GM12878 (cell line): ENCODE measurements at regions not wholly inside any gene's neighbourhood (a gene's known extent, or its start where the extent isn't known, plus 50 kb on each side); places are given as distances from the start of the nearest gene placed in this dataset.

Experiments
- ATF7 ChIP-seq: fragments of 450-650 bp; IDR thresholded peaks from 2 replicates; pipeline ENCODE4 v1.6.1; 2016; ENCODE audit warnings: low read depth, mild to moderate bottlenecking
- BCL11A ChIP-seq: IDR thresholded peaks from 2 replicates; pipeline ENCODE4 v1.6.1; 2011; ENCODE audit warnings: low read depth, low read length
- CREM ChIP-seq: IDR thresholded peaks from 2 replicates; pipeline ENCODE4 v1.6.1; 2014; ENCODE audit warnings: antibody characterized with exemption, low read depth
- E2F8 ChIP-seq: fragments of 450-650 bp; IDR thresholded peaks from 2 replicates; pipeline ENCODE4 v1.6.1; 2018; ENCODE audit warnings: mild to moderate bottlenecking, low read depth, moderate library complexity; ENCODE audit not compliant: partially characterized antibody
- ELK1 ChIP-seq: IDR thresholded peaks from 2 replicates; pipeline ENCODE4 v1.6.1; 2012; ENCODE audit warnings: low read depth, low read length, improper control_type of control experiment
- HDAC2 ChIP-seq: fragments of 200-600 bp; sonication (generic); IDR thresholded peaks from 2 replicates; pipeline ENCODE4 v1.6.1; 2017
- MTA2 ChIP-seq: fragments of 450-650 bp; IDR thresholded peaks from 2 replicates; pipeline ENCODE4 v1.6.1; 2016; ENCODE audit warnings: low read depth, mild to moderate bottlenecking, moderate library complexity
- MTA3 ChIP-seq: IDR thresholded peaks from 2 replicates; pipeline ENCODE4 v1.6.1; 2012; ENCODE audit warnings: low read length, inconsistent platforms, borderline replicate concordance
- MYC ChIP-seq: IDR thresholded peaks from 2 replicates; pipeline ENCODE4 v1.6.1; 2011; ENCODE audit warnings: mild to moderate bottlenecking, low read length, moderate library complexity, inconsistent platforms; ENCODE audit not compliant: insufficient read depth, insufficient replicate concordance, insufficient read length, severe bottlenecking
- NFYA ChIP-seq: IDR thresholded peaks from 2 replicates; pipeline ENCODE4 v1.6.1; 2011; ENCODE audit warnings: low read depth, mild to moderate bottlenecking, low read length, improper control_type of control experiment, borderline replicate concordance
- SPI1 ChIP-seq: IDR thresholded peaks from 2 replicates; pipeline ENCODE4 v1.6.1; 2011; ENCODE audit warnings: low read depth, mild to moderate bottlenecking, low read length, moderate library complexity, borderline replicate concordance; ENCODE audit not compliant: insufficient read depth

GRCh38 chr17:77472468-77473310 lies 331.9 kb downstream of the SEC14L1 start (continued):
- TF ChIP-seq MYC, result no peak
- TF ChIP-seq E2F8, result no peak
- TF ChIP-seq MTA3, result 0 out of 2 replicates have a peak, but pooled peaks have one; percentile 20
- TF ChIP-seq CREM, result 0 out of 2 replicates have a peak, but pooled peaks have one; percentile 9
- no peak for TF ChIP-seq HDAC2
- 0 out of 2 replicates have a peak, but pooled peaks have one; percentile 30 for TF ChIP-seq ATF7
- TF ChIP-seq BCL11A, result 0 out of 2 replicates have a peak, but pooled peaks have one; percentile 2
- no peak for TF ChIP-seq NFYA
- peak; percentile 25; the same call in 1 of the 2 replicates for TF ChIP-seq SPI1
- peak; percentile 52; the same call in 1 of the 2 replicates for TF ChIP-seq ELK1
- no peak; the same call in 1 of the 2 replicates for TF ChIP-seq MTA2
